HuH-7.5 (cell line): ENCODE measurements at regions not wholly inside any gene's neighbourhood (a gene's known extent, or its start where the extent isn't known, plus 50 kb on each side); places are given as distances from the start of the nearest gene placed in this dataset.

Experiments
- DNase-seq: peaks from one replicate; pipeline ENCODE4 v3.0.0; 2011; ENCODE audit warnings: low spot score

- no peak for DNase-seq
Measured at GRCh38 chr12:58139894-58140293, 198.5 kb downstream of the ATP23 start.

GRCh38 chr12:58140395-58140794, 199.0 kb downstream of the ATP23 start:
- no peak for DNase-seq

- no peak for DNase-seq
Measured at GRCh38 chr12:58142991-58143390, 201.6 kb downstream of the ATP23 start.

- no peak for DNase-seq
Measured at GRCh38 chr12:58143498-58143995, 202.2 kb downstream of the ATP23 start.

GRCh38 chr12:58148405-58148804, 207.0 kb downstream of the ATP23 start:
- no peak for DNase-seq

GRCh38 chr12:58148976-58149375, 207.6 kb downstream of the ATP23 start:
- no peak for DNase-seq

GRCh38 chr12:58154359-58154758, 213.0 kb downstream of the ATP23 start:
- no peak for DNase-seq

- no peak for DNase-seq
Measured at GRCh38 chr12:58156697-58157096, 215.3 kb downstream of the ATP23 start.

GRCh38 chr12:58159941-58160340, 218.6 kb downstream of the ATP23 start:
- DNase-seq = no peak

GRCh38 chr12:58161773-58162172, 220.4 kb downstream of the ATP23 start:
- no peak for DNase-seq

GRCh38 chr12:58163021-58163420, 221.7 kb downstream of the ATP23 start:
- DNase-seq = no peak

- no peak for DNase-seq
Measured at GRCh38 chr12:58166643-58167042, 225.3 kb downstream of the ATP23 start.

- DNase-seq = no peak
Measured at GRCh38 chr12:58167622-58168021, 226.3 kb downstream of the ATP23 start.

GRCh38 chr12:58169826-58170225, 228.5 kb downstream of the ATP23 start:
- no peak for DNase-seq

GRCh38 chr12:58171914-58172313, 230.5 kb downstream of the ATP23 start:
- no peak for DNase-seq

- no peak for DNase-seq
Measured at GRCh38 chr12:58172433-58173073, 231.2 kb downstream of the ATP23 start.

- DNase-seq = no peak
Measured at GRCh38 chr12:58174316-58174715, 232.9 kb downstream of the ATP23 start.

GRCh38 chr12:58176296-58176869, 235.0 kb downstream of the ATP23 start:
- DNase-seq = peak; percentile 28

- no peak for DNase-seq
Measured at GRCh38 chr12:58177366-58177765, 236.0 kb downstream of the ATP23 start.

- DNase-seq = no peak
Measured at GRCh38 chr12:58184212-58184611, 242.8 kb downstream of the ATP23 start.

GRCh38 chr12:58186401-58186800, 245.0 kb downstream of the ATP23 start:
- DNase-seq = no peak

- DNase-seq = no peak
Measured at GRCh38 chr12:58186914-58187313, 245.5 kb downstream of the ATP23 start.

GRCh38 chr12:58189030-58189429, 247.7 kb downstream of the ATP23 start:
- no peak for DNase-seq

- no peak for DNase-seq
Measured at GRCh38 chr12:58189893-58190292, 248.5 kb downstream of the ATP23 start.
